ENCODE measurements at regions not wholly inside any gene's neighbourhood (a gene's known extent, or its start where the extent isn't known, plus 50 kb on each side); places are given as distances from the start of the nearest gene placed in this dataset.

GRCh38 chr20:24190905-24191304, 202.3 kb upstream of the GGTLC1 start:
- ChIA-PET POLR2A (no interaction called here), CTCF (ENCODE audit: low intra/inter-chr PET ratio) (no interaction called here)
- Histone ChIP-seq H3K79me2 (ENCODE audit: control insufficient read depth, insufficient read depth, low read length) (no peaks in the 10 kb centered on the region), H3K9ac (ENCODE audit: insufficient read depth in 1 of 2, low read depth in 2 of 2, low read length in 2 of 2) (no peak overlapping the region), H3K27me3 (ENCODE audit: control insufficient read depth in 2 of 2, insufficient read depth in 2 of 2, low read length in 2 of 2) (no peaks in the 10 kb centered on the region), H3K36me3 (ENCODE audit: control insufficient read depth, insufficient read depth, low read length) (no peaks in the 10 kb centered on the region), H2AFZ (ENCODE audit: low read depth, low read length) (no peak overlapping the region), H3K4me3 (no peak overlapping the region), H4K20me1 (replicated peaks; ENCODE audit: control insufficient read depth, insufficient read depth, low read length) (no peaks in the 10 kb centered on the region), H3K4me1 (replicated peaks in 1 of 2; ENCODE audit: control insufficient read depth in 2 of 2, insufficient read depth in 2 of 2, low read length in 2 of 2) (no peaks in the 10 kb centered on the region), H3K4me2 (ENCODE audit: insufficient read depth, low read length) (no peak overlapping the region), H3K9me1 (ENCODE audit: control insufficient read depth, insufficient read depth, low read length) (no peaks in the 10 kb centered on the region), H3K27ac (ENCODE audit: extremely low read depth, low read depth, low read length) (no peak overlapping the region), H3K9me3 (replicated peaks; ENCODE audit: control insufficient read depth, insufficient read depth, low read depth, low read length) (no peaks in the 10 kb centered on the region)
- in situ Hi-C loops (cut with MboI) (no loop called here), intact Hi-C loops (cut with micrococcal nuclease) (no loop called here)
- 0% methylated on average over 1 of the region's 1 CpG for WGBS (ENCODE audit: insufficient coverage, low coverage, missing lambda C conversion rate)
- BruUV-seq (replicated peaks): no TSS peak
- TF ChIP-seq BRD9 (IDR thresholded peaks at IDR 0.05; ENCODE audit: low read depth, partially characterized antibody): no peak
- TF ChIP-seq HDAC8 (tag; IDR thresholded peaks at IDR 0.05): no peak
- TF ChIP-seq ZNF707 (CRISPR knock-in tag; conservative IDR thresholded peaks at IDR 0.05): no peak
- TF ChIP-seq TAF9B (IDR thresholded peaks at IDR 0.05; ENCODE audit: partially characterized antibody): no peak
- no peak for TF ChIP-seq ATF1 (CRISPR knock-in tag; IDR thresholded peaks at IDR 0.05)
- no peak for TF ChIP-seq ATF1 (tag; IDR thresholded peaks at IDR 0.05)
- no peak for TF ChIP-seq MCM5 (IDR thresholded peaks at IDR 0.05; ENCODE audit: low read depth)
- TF ChIP-seq USF1 (CRISPR knock-in tag; IDR thresholded peaks at IDR 0.05): no peak
- ATAC-seq: no peak
- FAIRE-seq: no peak
- DNase-seq (ENCODE audit: extremely low read depth in 1 of 4, low spot score in 3 of 4): no peak

- POLR2A ChIA-PET: no interaction called here
- H3K9me3 ChIP-seq (replicated peaks; ENCODE audit: control insufficient read depth, insufficient read depth, low read depth, low read length): no peaks in the 10 kb centered on the region
- in situ Hi-C loops (cut with MboI) (no loop called here), intact Hi-C loops (cut with micrococcal nuclease) (no loop called here)
- ATAC-seq (no peak), DNase-seq (ENCODE audit: extremely low read depth in 1 of 4, low spot score in 3 of 4) (no peak), FAIRE-seq (no peak)
- no peaks in the 10 kb centered on the region for H3K79me2 ChIP-seq (ENCODE audit: control insufficient read depth, insufficient read depth, low read length)
- no peak overlapping the region for H3K9ac ChIP-seq (ENCODE audit: insufficient read depth in 1 of 2, low read depth in 2 of 2, low read length in 2 of 2)
- no peaks in the 10 kb centered on the region for H4K20me1 ChIP-seq (replicated peaks; ENCODE audit: control insufficient read depth, insufficient read depth, low read length)
- H3K27ac ChIP-seq (ENCODE audit: extremely low read depth, low read depth, low read length): no peak overlapping the region
- H3K27me3 ChIP-seq (ENCODE audit: control insufficient read depth in 2 of 2, insufficient read depth in 2 of 2, low read length in 2 of 2): no peaks in the 10 kb centered on the region
- no peaks in the 10 kb centered on the region for H3K4me1 ChIP-seq (replicated peaks in 1 of 2; ENCODE audit: control insufficient read depth in 2 of 2, insufficient read depth in 2 of 2, low read length in 2 of 2)
- no peaks in the 10 kb centered on the region for H3K36me3 ChIP-seq (ENCODE audit: control insufficient read depth, insufficient read depth, low read length)
- no peak overlapping the region for H2AFZ ChIP-seq (ENCODE audit: low read depth, low read length)
- H3K4me3 ChIP-seq: no peak overlapping the region
- no peaks in the 10 kb centered on the region for H3K9me1 ChIP-seq (ENCODE audit: control insufficient read depth, insufficient read depth, low read length)
- no TSS peak for BruUV-seq (replicated peaks)
- H3K4me2 ChIP-seq (ENCODE audit: insufficient read depth, low read length): no peak overlapping the region
- CTCF ChIA-PET (ENCODE audit: low intra/inter-chr PET ratio): no interaction called here
- TF ChIP-seq PPARD (CRISPR knock-in tag; IDR thresholded peaks at IDR 0.05): no peak
- TF ChIP-seq SLC30A9 (CRISPR knock-in tag; IDR thresholded peaks at IDR 0.05): no peak
- TF ChIP-seq DLX4 (CRISPR knock-in tag; IDR thresholded peaks at IDR 0.05): no peak
- TF ChIP-seq STAT5B (CRISPR knock-in tag; IDR thresholded peaks at IDR 0.05): no peak
- no peak for TF ChIP-seq ZNF436 (CRISPR knock-in tag; IDR thresholded peaks at IDR 0.05)
- no peak for TF ChIP-seq CBFA2T3 (IDR thresholded peaks at IDR 0.05)
- no peak for TF ChIP-seq ZNF253 (CRISPR knock-in tag; conservative IDR thresholded peaks at IDR 0.05)
- no peak for TF ChIP-seq ZNF778 (CRISPR knock-in tag; IDR thresholded peaks at IDR 0.05)
- TF ChIP-seq NFRKB (IDR thresholded peaks at IDR 0.05; ENCODE audit: low read depth): no peak
- no peak for TF ChIP-seq ARHGAP35 (IDR thresholded peaks at IDR 0.05; ENCODE audit: partially characterized antibody)
- no peak for TF ChIP-seq ZNF766 (CRISPR knock-in tag; conservative IDR thresholded peaks at IDR 0.05)
- TF ChIP-seq KDM2B (CRISPR knock-in tag; IDR thresholded peaks at IDR 0.05): no peak
- no peak for TF ChIP-seq ZNF695 (CRISPR knock-in tag; IDR thresholded peaks at IDR 0.05)
- TF ChIP-seq KLF16 (IDR thresholded peaks at IDR 0.05): no peak
- TF ChIP-seq FOSL1 (tag; conservative IDR thresholded peaks at IDR 0.05): no peak
These were observed 197.2 kb upstream of the GGTLC1 start for GRCh38 chr20:24185791-24186190.

Measured in K562 (cell line).